HepG2 (cell line): ENCODE measurements at regions not wholly inside any gene's neighbourhood (a gene's known extent, or its start where the extent isn't known, plus 50 kb on each side); places are given as distances from the start of the nearest gene placed in this dataset.

ENCODE experiments used
- EZH2 ChIP-seq: conservative IDR thresholded peaks from 2 replicates; pipeline ENCODE4 v1.6.1; 2012; ENCODE audit warnings: mild to moderate bottlenecking, low read depth, low read length, moderate library complexity
- FOSL1 ChIP-seq: sonication (generic); formaldehyde crosslinking; IDR thresholded peaks from 2 replicates; pipeline ENCODE4 v1.9.0; 2021; ENCODE audit warnings: missing genetic modification reagents, borderline replicate concordance
- HNRNPUL1 ChIP-seq: fragments of 200-400 bp; formaldehyde crosslinking; IDR thresholded peaks from 2 replicates; pipeline ENCODE4 v1.6.1; 2017; ENCODE audit warnings: low read depth, mild to moderate bottlenecking, low read length, moderate library complexity
- ISL2 ChIP-seq: sonication (generic); formaldehyde crosslinking; IDR thresholded peaks from 2 replicates; pipeline ENCODE4 v1.5.0; 2020; ENCODE audit warnings: missing genetic modification reagents
- NBN ChIP-seq: fragments of 450-650 bp; conservative IDR thresholded peaks from 2 replicates; pipeline ENCODE4 v1.6.1; 2017
- RBM22 ChIP-seq: fragments of 200-400 bp; formaldehyde crosslinking; optimal IDR thresholded peaks from 2 replicates; pipeline ENCODE3; 2017; ENCODE audit warnings: mild to moderate bottlenecking, low read length, moderate library complexity
- RFXAP ChIP-seq: sonication (generic); formaldehyde crosslinking; IDR thresholded peaks from 2 replicates; pipeline ENCODE4 v1.4.0; 2020; ENCODE audit warnings: missing genetic modification reagents, borderline replicate concordance
- SMC3 ChIP-seq: IDR thresholded peaks from 2 replicates; pipeline ENCODE4 v1.6.1; 2011; ENCODE audit warnings: low read length, improper control_type of control experiment
- SP5 ChIP-seq: IDR thresholded peaks from 2 replicates; pipeline ENCODE4 v1.6.1; 2016; ENCODE audit warnings: low read depth, borderline replicate concordance
- TF ChIP-seq, protein P1 (sequence below): IDR thresholded peaks from 2 replicates; pipeline ENCODE4 v1.6.1; 2012; ENCODE audit warnings: inconsistent platforms
- TF ChIP-seq, protein P2 (sequence below): sonication (generic); formaldehyde crosslinking; IDR thresholded peaks from 2 replicates; pipeline ENCODE4 v1.5.0; 2020; ENCODE audit warnings: mild to moderate bottlenecking, missing genetic modification reagents, moderate library complexity
- TF ChIP-seq, protein P3 (sequence below): sonication (generic); formaldehyde crosslinking; conservative IDR thresholded peaks from 2 replicates; pipeline ENCODE4 v1.4.0; 2020; ENCODE audit warnings: missing genetic modification reagents
- TF ChIP-seq, protein P4 (sequence below): sonication (generic); formaldehyde crosslinking; IDR thresholded peaks from 2 replicates; pipeline ENCODE4 v1.4.0; 2020; ENCODE audit warnings: missing genetic modification reagents, low read depth, mild to moderate bottlenecking, borderline replicate concordance
- TF ChIP-seq, protein P5 (sequence below): sonication (generic); formaldehyde crosslinking; IDR thresholded peaks from 2 replicates; pipeline ENCODE4 v1.5.0; 2020; ENCODE audit warnings: missing genetic modification reagents

DNA sequence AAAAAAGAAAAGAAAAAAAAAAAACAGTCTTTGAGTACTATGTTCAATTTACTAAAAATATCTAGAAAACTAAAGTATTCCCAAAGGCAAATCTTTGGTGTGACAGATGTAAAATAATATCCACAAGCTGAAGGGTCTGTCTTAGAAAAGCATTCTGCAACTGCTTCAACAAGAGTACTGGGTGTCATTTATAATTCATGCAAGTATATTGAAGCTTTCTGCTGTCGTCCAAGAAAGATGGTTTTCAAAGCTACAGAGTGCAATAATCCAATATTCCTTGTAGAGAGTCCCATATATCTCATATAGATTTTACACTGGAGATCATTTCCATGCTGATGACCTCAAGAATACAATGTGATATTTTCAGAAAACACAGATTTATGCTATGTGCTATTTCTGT is 90.9 kb upstream of the SUCLG2 start:
- TF ChIP-seq SMC3 (no peak), ISL2 (CRISPR knock-in tag) (no peak), SP5 (CRISPR knock-in tag) (no peak), FOSL1 (CRISPR knock-in tag) (no peak), RFXAP (no peak), NBN (no peak), HNRNPUL1 (no peak), EZH2 (no peak), RBM22 (no peak)
- TF ChIP-seq, protein P1, sequence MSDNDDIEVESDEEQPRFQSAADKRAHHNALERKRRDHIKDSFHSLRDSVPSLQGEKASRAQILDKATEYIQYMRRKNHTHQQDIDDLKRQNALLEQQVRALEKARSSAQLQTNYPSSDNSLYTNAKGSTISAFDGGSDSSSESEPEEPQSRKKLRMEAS, result no peak
- TF ChIP-seq, protein P2, sequence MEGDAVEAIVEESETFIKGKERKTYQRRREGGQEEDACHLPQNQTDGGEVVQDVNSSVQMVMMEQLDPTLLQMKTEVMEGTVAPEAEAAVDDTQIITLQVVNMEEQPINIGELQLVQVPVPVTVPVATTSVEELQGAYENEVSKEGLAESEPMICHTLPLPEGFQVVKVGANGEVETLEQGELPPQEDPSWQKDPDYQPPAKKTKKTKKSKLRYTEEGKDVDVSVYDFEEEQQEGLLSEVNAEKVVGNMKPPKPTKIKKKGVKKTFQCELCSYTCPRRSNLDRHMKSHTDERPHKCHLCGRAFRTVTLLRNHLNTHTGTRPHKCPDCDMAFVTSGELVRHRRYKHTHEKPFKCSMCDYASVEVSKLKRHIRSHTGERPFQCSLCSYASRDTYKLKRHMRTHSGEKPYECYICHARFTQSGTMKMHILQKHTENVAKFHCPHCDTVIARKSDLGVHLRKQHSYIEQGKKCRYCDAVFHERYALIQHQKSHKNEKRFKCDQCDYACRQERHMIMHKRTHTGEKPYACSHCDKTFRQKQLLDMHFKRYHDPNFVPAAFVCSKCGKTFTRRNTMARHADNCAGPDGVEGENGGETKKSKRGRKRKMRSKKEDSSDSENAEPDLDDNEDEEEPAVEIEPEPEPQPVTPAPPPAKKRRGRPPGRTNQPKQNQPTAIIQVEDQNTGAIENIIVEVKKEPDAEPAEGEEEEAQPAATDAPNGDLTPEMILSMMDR (CRISPR knock-in tag), result no peak
- TF ChIP-seq, protein P3, sequence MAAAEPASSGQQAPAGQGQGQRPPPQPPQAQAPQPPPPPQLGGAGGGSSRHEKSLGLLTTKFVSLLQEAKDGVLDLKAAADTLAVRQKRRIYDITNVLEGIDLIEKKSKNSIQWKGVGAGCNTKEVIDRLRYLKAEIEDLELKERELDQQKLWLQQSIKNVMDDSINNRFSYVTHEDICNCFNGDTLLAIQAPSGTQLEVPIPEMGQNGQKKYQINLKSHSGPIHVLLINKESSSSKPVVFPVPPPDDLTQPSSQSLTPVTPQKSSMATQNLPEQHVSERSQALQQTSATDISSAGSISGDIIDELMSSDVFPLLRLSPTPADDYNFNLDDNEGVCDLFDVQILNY (CRISPR knock-in tag), result no peak
- TF ChIP-seq, protein P4, sequence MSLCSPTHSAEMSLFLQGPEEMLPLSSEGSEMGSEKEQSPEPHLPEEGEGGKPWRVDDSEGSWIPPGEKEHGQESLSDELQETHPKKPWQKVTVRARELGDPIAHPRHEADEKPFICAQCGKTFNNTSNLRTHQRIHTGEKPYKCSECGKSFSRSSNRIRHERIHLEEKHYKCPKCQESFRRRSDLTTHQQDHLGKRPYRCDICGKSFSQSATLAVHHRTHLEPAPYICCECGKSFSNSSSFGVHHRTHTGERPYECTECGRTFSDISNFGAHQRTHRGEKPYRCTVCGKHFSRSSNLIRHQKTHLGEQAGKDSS (CRISPR knock-in tag), result no peak
- TF ChIP-seq, protein P5, sequence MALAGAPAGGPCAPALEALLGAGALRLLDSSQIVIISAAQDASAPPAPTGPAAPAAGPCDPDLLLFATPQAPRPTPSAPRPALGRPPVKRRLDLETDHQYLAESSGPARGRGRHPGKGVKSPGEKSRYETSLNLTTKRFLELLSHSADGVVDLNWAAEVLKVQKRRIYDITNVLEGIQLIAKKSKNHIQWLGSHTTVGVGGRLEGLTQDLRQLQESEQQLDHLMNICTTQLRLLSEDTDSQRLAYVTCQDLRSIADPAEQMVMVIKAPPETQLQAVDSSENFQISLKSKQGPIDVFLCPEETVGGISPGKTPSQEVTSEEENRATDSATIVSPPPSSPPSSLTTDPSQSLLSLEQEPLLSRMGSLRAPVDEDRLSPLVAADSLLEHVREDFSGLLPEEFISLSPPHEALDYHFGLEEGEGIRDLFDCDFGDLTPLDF, result no peak
